GM12878 (cell line): ENCODE measurements at regions not wholly inside any gene's neighbourhood (a gene's known extent, or its start where the extent isn't known, plus 50 kb on each side); places are given as distances from the start of the nearest gene placed in this dataset.

Experiments used
- ATAC-seq: fragments of 200-7000 bp; cut with Tn5 transposase; 3 replicates; pipeline ENCODE4 v1.9.1; 2020; ENCODE audit warnings: mild to moderate bottlenecking, moderate library complexity
- BruUV-seq: library from RNA; stranded (reverse); fragments of 400-500 nt; replicated peaks from 2 replicates; lab custom pipeline; 2021; lab: Mats Ljungman, UMichigan
- CTCF ChIA-PET: fragments of 300-600 bp; sonication (Branson Sonifier 250); formaldehyde crosslinking; extraction: SDS; loops from one replicate; lab custom pipeline; 2021; ENCODE audit warnings: inconsistent platforms; lab: Yijun Ruan, JAX
- POLR2A ChIA-PET: fragments of 350-600 bp; formaldehyde crosslinking; extraction: SDS; loops from one replicate; lab custom pipeline; 2021; ENCODE audit warnings: inconsistent platforms; lab: Charles Lee
- RAD21 ChIA-PET: fragments of 300-600 bp; sonication (Branson Sonifier 250); formaldehyde crosslinking; loops from one replicate; lab custom pipeline; 2023; ENCODE audit warnings: antibody characterized with exemption; ENCODE audit not compliant: unreplicated experiment; lab: Charles Lee
- SMC1A ChIA-PET: fragments of 300-600 bp; sonication (Branson Sonifier 250); formaldehyde crosslinking; loops from one replicate; lab custom pipeline; 2023; ENCODE audit not compliant: unreplicated experiment, uncharacterized antibody; lab: Charles Lee
- DNase-seq: peaks from one replicate; pipeline ENCODE4 v3.0.0-alpha.2; 2011; ENCODE audit warnings: low read depth, low spot score
- FAIRE-seq: peaks from 3 replicates; lab custom pipeline; 2011; peaks lifted over from hg19 to GRCh38; lab: Jason Lieb, UNC
- H2AFZ ChIP-seq: 2 replicates; pipeline ENCODE4 v1.6.0; 2011; ENCODE audit warnings: low read depth, low read length, control low read depth; ENCODE audit not compliant: control insufficient read depth
- H3K27ac ChIP-seq: 2 replicates; pipeline ENCODE4 v1.5.1; 2011; ENCODE audit warnings: control low read depth; ENCODE audit not compliant: control insufficient read depth, insufficient read depth
- H3K27me3 ChIP-seq, 2 experiments: replicated peaks in 1 of 2; 2 replicates each; pipeline versions ENCODE4 v1.6.0 to v1.6.1; 2011; ENCODE audit warnings: low read length in 1 of 2; ENCODE audit not compliant: control insufficient read depth in 2 of 2, insufficient read depth in 2 of 2
- H3K36me3 ChIP-seq, 2 experiments: 2 replicates each; pipeline ENCODE4 v1.5.1; 2011; ENCODE audit warnings: low read length in 1 of 2; ENCODE audit not compliant: control insufficient read depth in 2 of 2, insufficient read depth in 2 of 2
- H3K4me1 ChIP-seq: 2 replicates; pipeline ENCODE4 v1.6.1; 2011; ENCODE audit warnings: mild to moderate bottlenecking, low read length, moderate library complexity, mixed read lengths; ENCODE audit not compliant: control insufficient read depth, insufficient read depth
- H3K4me2 ChIP-seq: 2 replicates; pipeline ENCODE4 v1.6.0; 2011; ENCODE audit warnings: control low read depth; ENCODE audit not compliant: control insufficient read depth, insufficient read depth
- H3K4me3 ChIP-seq: fragments of 200-600 bp; sonication (generic); 2 replicates; pipeline ENCODE4 v1.5.1; 2016
- H3K79me2 ChIP-seq: 2 replicates; pipeline ENCODE4 v1.6.0; 2011; ENCODE audit warnings: low read length; ENCODE audit not compliant: control insufficient read depth, insufficient read depth
- H3K9ac ChIP-seq: 2 replicates; pipeline ENCODE4 v1.8.0; 2011; ENCODE audit warnings: low read length, control low read depth, mixed read lengths; ENCODE audit not compliant: control insufficient read depth, insufficient read depth
- H3K9me3 ChIP-seq: replicated peaks from 3 replicates; pipeline ENCODE4 v1.5.1; 2011; ENCODE audit warnings: mild to moderate bottlenecking, low read length; ENCODE audit not compliant: control insufficient read depth, insufficient read depth
- H4K20me1 ChIP-seq: 2 replicates; pipeline ENCODE4 v1.6.0; 2011; ENCODE audit not compliant: control insufficient read depth, insufficient read depth
- BCL11A ChIP-seq: IDR thresholded peaks from 2 replicates; pipeline ENCODE4 v1.6.1; 2011; ENCODE audit warnings: low read depth, low read length
- HCFC1 ChIP-seq: fragments of 150-350 bp; IDR thresholded peaks from 2 replicates; pipeline ENCODE4 v1.6.1; 2014; ENCODE audit warnings: low read length
- MAX ChIP-seq: IDR thresholded peaks from 2 replicates; pipeline ENCODE4 v1.6.1; 2012; ENCODE audit warnings: low read depth, low read length, improper control_type of control experiment
- MTA2 ChIP-seq: fragments of 450-650 bp; IDR thresholded peaks from 2 replicates; pipeline ENCODE4 v1.6.1; 2016; ENCODE audit warnings: low read depth, mild to moderate bottlenecking, moderate library complexity
- RAD51 ChIP-seq: fragments of 450-650 bp; IDR thresholded peaks from 2 replicates; pipeline ENCODE4 v1.6.1; 2016; ENCODE audit warnings: moderate library complexity, mild to moderate bottlenecking, inconsistent platforms
- RUNX3 ChIP-seq: IDR thresholded peaks from 2 replicates; pipeline ENCODE4 v1.6.1; 2012; ENCODE audit warnings: low read length, inconsistent platforms
- SPI1 ChIP-seq: IDR thresholded peaks from 2 replicates; pipeline ENCODE4 v1.6.1; 2011; ENCODE audit warnings: low read depth, mild to moderate bottlenecking, low read length, moderate library complexity, borderline replicate concordance; ENCODE audit not compliant: insufficient read depth
- USF1 ChIP-seq: IDR thresholded peaks from 2 replicates; pipeline ENCODE4 v1.6.1; 2011; ENCODE audit warnings: borderline replicate concordance, low read depth, mild to moderate bottlenecking, moderate library complexity, mixed read lengths, low read length; ENCODE audit not compliant: insufficient read depth; ENCODE audit errors: extremely low read length
- ZBTB33 ChIP-seq: fragments of 450-650 bp; IDR thresholded peaks from 2 replicates; pipeline ENCODE4 v1.6.1; 2017; ENCODE audit warnings: mild to moderate bottlenecking
- WGBS: methylation state at CpG from one replicate; pipeline ENCODE4 v1.1.6; 2016; ENCODE audit warnings: low lambda C conversion rate; ENCODE audit not compliant: insufficient replicate concordance, insufficient coverage; ENCODE audit errors: missing lambda C conversion rate; 5-methylcytosine and 5-hydroxymethylcytosine counted together
- in situ Hi-C: fragments of 300-500 bp; cut with MboI; formaldehyde crosslinking; loops from 9 replicates; pipeline ENCODE4 v1.14.3; 2018; ENCODE audit warnings: mixed read lengths
- intact Hi-C: fragments of 100-400 bp; cut with micrococcal nuclease; formaldehyde crosslinking; loops from one replicate; pipeline ENCODE4 v1.14.2; 2022; ENCODE audit not compliant: unreplicated experiment

GRCh38 chr3:124075753-124076152, 83.8 kb upstream of the ROPN1 start:
- intact Hi-C loops, result loop anchor here (5.0 to 10.0 kb wide), 5 partner anchors 58 to 479 kb away; no protein-coding TSS in a partner anchor
- RAD21 ChIA-PET, result no interaction called here

More at GRCh38 chr3:124075753-124076152, 83.8 kb upstream of the ROPN1 start:
- Histone ChIP-seq H3K79me2 (no peaks in the 10 kb centered on the region), H3K27me3 (peaks cover 0 to 5% of the 10 kb centered on the region in 2 experiments; a peak in 2 of 4 replicates), H3K4me3 (no peak overlapping the region), H3K27ac (no peak overlapping the region), H4K20me1 (no peaks in the 10 kb centered on the region), H2AFZ (no peak overlapping the region), H3K4me1 (no peaks in the 10 kb centered on the region), H3K9me3 (no peaks in the 10 kb centered on the region), H3K9ac (no peak overlapping the region), H3K36me3 (no peaks in the 10 kb centered on the region), H3K4me2 (no peak overlapping the region)
- DNase-seq, result no peak
- POLR2A ChIA-PET, result no interaction called here
- no peak for ATAC-seq
- WGBS, result 33% methylated on average over 9 of the region's 9 CpGs
- no TSS peak for BruUV-seq
- in situ Hi-C loops, result no loop called here
- no peak for FAIRE-seq
- TF ChIP-seq USF1, result no peak
- no peak for TF ChIP-seq HCFC1
- TF ChIP-seq RUNX3, result no peak
- TF ChIP-seq MTA2, result no peak
- no peak for TF ChIP-seq MAX
- no peak for TF ChIP-seq RAD51
- TF ChIP-seq BCL11A, result no peak
- TF ChIP-seq SPI1, result no peak
- no peak for TF ChIP-seq ZBTB33
- SMC1A ChIA-PET, result interaction anchor here (1.2 kb wide), 1 partner anchor 13 kb away, joined by 4 read pairs; no protein-coding TSS in a partner anchor
- CTCF ChIA-PET, result interaction anchor here (1.1 to 1.6 kb wide), 2 partner anchors 20 to 43 kb away, joined by 3 to 4 read pairs; partner anchors contain the start of gene KALRN
